Activated naive CD4-positive, alpha-beta T cell treated with Interleukin-2 at 50 U/mL for 16 hours (primary cell): ENCODE measurements at regions not wholly inside any gene's neighbourhood (a gene's known extent, or its start where the extent isn't known, plus 50 kb on each side); places are given as distances from the start of the nearest gene placed in this dataset.

ENCODE experiments used
- DNase-seq: peaks from one replicate; pipeline ENCODE4 v3.0.0-alpha.2; 2020

GRCh38 chr4:177574446-177574845, 132.2 kb upstream of the AGA start:
- no peak for DNase-seq

DNA sequence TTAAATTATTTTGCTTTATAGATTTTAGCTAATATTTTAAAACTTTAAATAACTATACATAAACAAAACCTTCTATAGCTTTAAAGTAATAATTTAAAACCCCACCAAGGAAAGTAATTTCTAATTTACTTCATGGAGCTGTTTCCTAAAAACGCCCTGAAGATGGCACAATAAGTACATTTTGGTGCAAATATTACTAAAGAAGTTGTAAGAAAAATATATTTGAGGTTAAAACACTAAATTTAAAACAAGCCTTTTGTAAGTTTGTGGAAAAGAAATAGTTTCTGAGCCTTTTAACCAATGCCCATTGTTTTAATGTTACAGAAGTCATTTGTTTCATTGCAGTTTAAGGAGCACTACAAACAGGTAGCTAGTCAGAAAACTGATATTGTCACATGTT, 137.4 kb upstream of the AGA start:
- DNase-seq, result no peak

GRCh38 chr4:177582992-177583391, 140.8 kb upstream of the AGA start:
- no peak for DNase-seq

GRCh38 chr4:177587989-177588388, 145.8 kb upstream of the AGA start:
- DNase-seq, result no peak

GRCh38 chr4:177595386-177595785, 153.1 kb upstream of the AGA start:
- DNase-seq, result no peak

GRCh38 chr4:177596035-177596434, 153.8 kb upstream of the AGA start:
- peak; percentile 9 for DNase-seq

- DNase-seq, result no peak
These were observed 154.8 kb upstream of the AGA start for GRCh38 chr4:177596991-177597390.

- no peak for DNase-seq
These were observed 163.0 kb upstream of the AGA start for GRCh38 chr4:177605252-177605651.

DNA sequence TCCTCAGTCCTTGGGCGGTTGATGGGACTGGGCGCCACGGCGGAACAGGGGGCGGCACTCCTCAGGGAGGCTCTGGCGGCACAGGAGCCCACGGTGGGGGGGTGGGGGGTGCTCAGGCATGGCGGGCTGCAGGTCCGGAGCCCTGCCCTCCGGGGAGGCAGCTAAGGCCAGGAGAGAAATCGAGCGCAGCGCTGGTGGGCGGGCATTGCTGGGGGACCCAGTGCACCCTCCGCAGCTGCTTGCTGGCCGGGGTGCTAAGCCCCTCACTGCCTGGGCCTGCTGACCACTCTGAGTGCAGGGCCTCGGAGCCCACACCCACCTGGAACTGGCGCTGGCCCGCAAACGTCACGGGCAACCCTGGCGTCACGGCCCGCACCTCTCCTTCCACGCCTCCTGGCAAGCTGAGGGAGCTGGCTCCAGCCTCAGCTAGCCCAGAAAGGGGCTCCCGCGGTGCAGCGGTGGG, 164.9 kb upstream of the AGA start:
- DNase-seq, result no peak

DNA sequence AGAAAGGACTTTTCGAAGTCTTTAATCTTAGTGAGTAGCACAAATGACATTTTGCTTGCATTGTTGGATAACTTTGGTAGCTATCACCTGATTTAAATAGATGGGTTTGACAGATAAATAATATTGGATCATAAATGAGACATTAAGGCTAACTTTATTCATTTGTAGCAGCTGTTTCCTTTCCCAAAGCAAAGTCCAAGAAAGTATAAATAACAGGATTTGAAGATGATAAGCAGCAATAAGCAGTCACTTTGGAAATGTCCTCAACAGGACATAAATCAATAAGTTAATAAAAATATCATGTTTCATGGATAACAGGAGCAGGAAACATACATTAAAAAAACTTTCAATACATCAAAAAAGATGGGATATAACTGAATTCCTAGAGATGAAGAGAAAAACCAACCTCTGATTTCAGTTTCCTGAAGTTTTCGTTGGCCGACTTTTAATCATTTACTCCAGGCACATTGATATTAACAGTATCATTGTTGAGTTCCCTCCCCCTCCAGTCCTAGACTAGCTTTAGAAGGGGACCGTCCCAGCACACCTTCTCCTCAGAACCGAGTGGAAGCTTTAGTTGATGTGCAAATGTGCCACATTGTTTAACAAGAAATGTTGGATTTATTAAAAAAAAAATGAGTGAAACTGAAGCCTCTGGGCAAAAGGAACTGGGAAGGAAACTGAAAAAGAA, 169.9 kb upstream of the AGA start:
- no peak for DNase-seq

DNA sequence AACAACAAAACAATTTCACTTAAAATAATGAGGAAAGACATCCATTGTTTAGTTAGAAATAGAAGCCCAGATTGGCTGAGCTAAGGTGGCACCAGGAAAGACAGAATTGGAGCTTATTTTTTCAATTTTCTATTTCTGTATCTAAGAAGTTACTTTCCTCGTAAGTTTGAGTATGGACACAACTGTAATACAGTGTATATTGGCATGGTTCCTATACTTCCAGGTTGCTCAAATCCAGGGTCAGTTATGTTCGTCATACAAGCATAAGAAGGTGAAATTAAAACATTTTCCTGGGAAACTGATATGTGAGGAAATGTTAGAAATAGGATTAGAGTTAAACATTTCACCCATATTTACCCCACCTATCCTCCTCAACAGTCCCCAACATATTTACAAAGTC, 170.4 kb upstream of the AGA start:
- DNase-seq, result no peak

GRCh38 chr4:177632481-177632880, 190.2 kb upstream of the AGA start:
- DNase-seq, result no peak

DNA sequence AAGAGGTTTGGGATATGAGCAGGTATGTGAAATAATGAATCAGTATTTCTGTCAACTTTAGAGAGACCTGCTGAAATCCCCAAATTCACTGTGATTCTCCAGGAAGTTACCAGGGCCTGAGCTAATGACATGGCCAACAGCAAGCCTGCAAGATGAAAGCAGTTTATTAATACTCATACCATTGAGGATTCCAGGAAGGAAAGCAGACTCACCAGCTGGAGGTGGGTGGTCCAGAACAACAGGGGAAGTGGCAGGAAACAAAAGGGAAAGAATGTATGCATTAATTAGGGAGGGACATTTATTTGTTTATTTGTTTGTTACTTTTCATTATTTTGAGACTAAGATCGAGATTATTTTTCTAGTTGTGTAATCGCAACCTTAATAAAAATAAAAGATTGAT, 196.6 kb upstream of the AGA start:
- no peak for DNase-seq

GRCh38 chr4:177640864-177641263, 198.6 kb upstream of the AGA start:
- no peak for DNase-seq

DNA sequence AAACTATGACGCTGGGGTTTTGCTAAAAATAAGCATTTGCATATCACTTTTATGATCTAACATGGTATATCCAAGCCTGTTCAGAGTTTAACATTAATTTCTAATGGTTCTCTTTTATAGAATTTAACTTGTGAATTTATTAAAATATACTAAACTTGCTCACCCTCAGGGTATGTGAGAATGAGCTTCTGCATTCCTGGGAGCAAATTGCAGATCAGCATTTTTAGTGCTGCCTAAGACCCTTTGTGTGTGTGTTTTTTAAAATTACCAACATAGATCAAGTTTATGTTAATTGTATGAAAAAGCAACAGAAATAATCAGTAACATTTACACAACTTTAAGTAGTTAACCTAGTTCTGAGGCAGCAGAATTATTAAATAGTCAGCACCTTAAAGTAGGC, 218.0 kb upstream of the AGA start:
- no peak for DNase-seq

DNA sequence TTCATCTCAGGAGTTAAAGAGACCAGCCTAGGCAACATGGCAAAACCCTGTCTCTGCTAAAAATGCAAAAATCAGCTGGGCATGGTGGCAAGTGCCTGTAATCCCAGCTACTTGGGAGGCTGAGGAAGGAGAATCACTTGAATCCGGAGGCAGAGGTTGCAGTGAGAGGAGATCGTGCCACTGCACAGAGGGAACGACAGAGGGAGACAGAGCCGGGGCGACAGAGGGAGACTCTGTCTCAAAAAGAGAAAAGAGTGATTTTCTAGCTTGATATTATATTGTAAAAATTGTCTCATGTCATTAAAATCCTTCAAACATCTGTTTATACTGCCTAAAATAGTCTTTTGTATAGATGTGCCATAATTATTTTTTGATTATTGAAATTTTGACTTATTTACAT, 225.4 kb upstream of the AGA start:
- DNase-seq, result no peak

GRCh38 chr4:177671387-177671786, 229.2 kb upstream of the AGA start:
- no peak for DNase-seq

DNA sequence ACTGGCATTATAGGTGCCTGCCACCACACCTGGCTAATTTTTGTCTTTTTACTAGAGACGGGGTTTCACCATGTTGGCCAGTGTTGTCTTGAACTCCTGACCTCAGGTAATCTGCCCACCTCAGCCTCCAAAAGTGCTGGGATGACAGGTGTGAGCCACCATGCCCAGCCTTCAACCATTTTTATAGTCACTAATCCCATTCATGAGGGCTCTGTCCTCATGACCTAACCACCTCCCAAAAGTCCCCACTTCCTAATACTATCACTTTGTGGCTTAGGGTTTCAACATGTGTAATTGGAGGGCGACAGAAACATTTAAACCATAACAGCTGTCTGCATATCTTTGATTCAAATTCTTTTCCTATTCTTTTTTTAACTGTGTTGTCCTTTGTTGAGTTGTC, 229.6 kb upstream of the AGA start:
- no peak for DNase-seq

- DNase-seq, result no peak
These were observed 231.8 kb upstream of the AGA start for GRCh38 chr4:177673985-177674489.

- DNase-seq, result no peak
These were observed 238.1 kb upstream of the AGA start for GRCh38 chr4:177680308-177680707.

GRCh38 chr4:177681902-177682301, 239.7 kb upstream of the AGA start:
- DNase-seq, result no peak

GRCh38 chr4:177687117-177687516, 244.9 kb upstream of the AGA start:
- no peak for DNase-seq

- no peak for DNase-seq
These were observed 250.7 kb upstream of the AGA start for GRCh38 chr4:177692907-177693306.

- DNase-seq, result no peak
These were observed 254.3 kb upstream of the AGA start for GRCh38 chr4:177696438-177696966.
